Endodermal cell (in vitro differentiated cells): ENCODE measurements at regions not wholly inside any gene's neighbourhood (a gene's known extent, or its start where the extent isn't known, plus 50 kb on each side); places are given as distances from the start of the nearest gene placed in this dataset.

Source experiments
- DNase-seq: peaks from one replicate; pipeline ENCODE4 v3.0.0-alpha.2; 2017
- H3K27ac ChIP-seq: 2 replicates; pipeline ENCODE4 v1.5.1; 2013; ENCODE audit warnings: mild to moderate bottlenecking, low read depth, low read length, moderate library complexity
- H3K27me3 ChIP-seq: 2 replicates; pipeline ENCODE4 v1.6.1; 2013; ENCODE audit warnings: mild to moderate bottlenecking, low read length, moderate library complexity; ENCODE audit not compliant: insufficient read depth, control insufficient read depth, poor library complexity, severe bottlenecking
- H3K36me3 ChIP-seq: 2 replicates; pipeline ENCODE4 v1.7.0; 2013; ENCODE audit warnings: mild to moderate bottlenecking, low read length, moderate library complexity; ENCODE audit not compliant: control insufficient read depth, insufficient read depth
- H3K4me1 ChIP-seq: one replicate; pipeline ENCODE4 v1.7.0; 2013; ENCODE audit warnings: low read length; ENCODE audit not compliant: control insufficient read depth, insufficient read depth
- H3K4me3 ChIP-seq: 2 replicates; pipeline ENCODE4 v1.5.1; 2013; ENCODE audit warnings: mild to moderate bottlenecking, low read length, moderate library complexity
- H3K9ac ChIP-seq: 2 replicates; pipeline ENCODE4 v1.6.1; 2013; ENCODE audit warnings: mild to moderate bottlenecking, low read length, moderate library complexity; ENCODE audit not compliant: poor library complexity, severe bottlenecking; ENCODE audit errors: extremely low read depth
- H3K9me3 ChIP-seq: 2 replicates; pipeline ENCODE4 v1.6.1; 2013; ENCODE audit warnings: mild to moderate bottlenecking, low read length, moderate library complexity; ENCODE audit not compliant: control insufficient read depth
- H3K27ac Mint-ChIP-seq: 2 replicates; pipeline ENCODE4 v1.8.0; 2020; ENCODE audit warnings: mixed read lengths
- H3K27me3 Mint-ChIP-seq: 2 replicates; pipeline ENCODE4 v1.8.0; 2021; ENCODE audit warnings: mild to moderate bottlenecking, mixed read lengths; ENCODE audit not compliant: insufficient read depth
- H3K36me3 Mint-ChIP-seq: 2 replicates; pipeline ENCODE4 v1.8.0; 2020; ENCODE audit warnings: low read depth, mixed read lengths
- H3K4me1 Mint-ChIP-seq: 2 replicates; pipeline ENCODE4 v1.8.0; 2020; ENCODE audit warnings: mixed read lengths
- H3K4me3 Mint-ChIP-seq: 2 replicates; pipeline ENCODE4 v1.8.0; 2020; ENCODE audit warnings: mild to moderate bottlenecking, moderate library complexity, mixed read lengths
- H3K9me3 Mint-ChIP-seq: 2 replicates; pipeline ENCODE4 v1.8.0; 2020; ENCODE audit warnings: mild to moderate bottlenecking, mixed read lengths
- CTCF ChIP-seq: fragments of 200-600 bp; sonication (generic); conservative IDR thresholded peaks from 2 replicates; pipeline ENCODE4 v1.5.0; 2021; ENCODE audit warnings: antibody characterized with exemption, mild to moderate bottlenecking
- WGBS, 2 experiments: methylation state at CpG; one replicate each; pipeline versions ENCODE4 v1.1.5 to v1.1.7; 2013; ENCODE audit warnings: missing lambda C conversion rate in 2 of 2, mixed read lengths in 1 of 2; ENCODE audit not compliant: insufficient coverage in 1 of 2, insufficient read length in 1 of 2; 5-methylcytosine and 5-hydroxymethylcytosine counted together

GRCh38 chr7:116395141-116395791 is 104.3 kb upstream of the CAV2 start:
- no peaks in the 10 kb centered on the region for H3K27me3 Mint-ChIP-seq
- H3K4me1 ChIP-seq: peaks cover 6% of the 10 kb centered on the region
- H3K36me3 Mint-ChIP-seq: no peaks in the 10 kb centered on the region
- H3K4me1 Mint-ChIP-seq: peaks cover 3% of the 10 kb centered on the region
- H3K27me3 ChIP-seq: no peaks in the 10 kb centered on the region
- no peak overlapping the region for H3K4me3 Mint-ChIP-seq
- peaks cover 8% of the 10 kb centered on the region for H3K9me3 ChIP-seq
- no peak for TF ChIP-seq CTCF
- H3K9ac ChIP-seq: no peak overlapping the region
- no peak overlapping the region for H3K4me3 ChIP-seq
- peaks cover 9% of the 10 kb centered on the region for H3K9me3 Mint-ChIP-seq
- 69 to 83% methylated on average over 2 to 3 of the region's 3 CpGs for WGBS, 2 experiments
- H3K36me3 ChIP-seq: no peaks in the 10 kb centered on the region
- H3K27ac Mint-ChIP-seq: no peak overlapping the region
- H3K27ac ChIP-seq: no peak overlapping the region
- peak; percentile 56 for DNase-seq

- 78 to 91% methylated on average over 1 to 2 of the region's 2 CpGs for WGBS, 2 experiments
- DNase-seq: no peak
- peaks cover 3% of the 10 kb centered on the region for H3K4me1 Mint-ChIP-seq
These were observed 100.9 kb upstream of the CAV2 start for GRCh38 chr7:116398672-116399071.

GRCh38 chr7:116399819-116400218 is 99.7 kb upstream of the CAV2 start:
- Histone ChIP-seq H3K36me3 (no peaks in the 10 kb centered on the region), H3K4me1 (peaks cover 6% of the 10 kb centered on the region), H3K9me3 (peaks cover 8% of the 10 kb centered on the region), H3K9ac (no peak overlapping the region), H3K27me3 (no peaks in the 10 kb centered on the region), H3K27ac (no peak overlapping the region), H3K4me3 (no peak overlapping the region)
- no peak for DNase-seq
- no peak overlapping the region for H3K4me3 Mint-ChIP-seq
- no peak overlapping the region for H3K27ac Mint-ChIP-seq
- H3K4me1 Mint-ChIP-seq: peaks cover 11% of the 10 kb centered on the region
- TF ChIP-seq CTCF: no peak
- H3K9me3 Mint-ChIP-seq: peaks cover 9% of the 10 kb centered on the region
- H3K27me3 Mint-ChIP-seq: no peaks in the 10 kb centered on the region
- no peaks in the 10 kb centered on the region for H3K36me3 Mint-ChIP-seq

More at GRCh38 chr7:116398672-116399071, 100.9 kb upstream of the CAV2 start:
- Mint-ChIP-seq H3K9me3 (peaks cover 9% of the 10 kb centered on the region), H3K27ac (no peak overlapping the region), H3K27me3 (no peaks in the 10 kb centered on the region), H3K36me3 (no peaks in the 10 kb centered on the region), H3K4me3 (no peak overlapping the region)
- H3K27me3 ChIP-seq: no peaks in the 10 kb centered on the region
- no peak overlapping the region for H3K27ac ChIP-seq
- peaks cover 6% of the 10 kb centered on the region for H3K4me1 ChIP-seq
- H3K4me3 ChIP-seq: no peak overlapping the region
- no peak overlapping the region for H3K9ac ChIP-seq
- H3K36me3 ChIP-seq: no peaks in the 10 kb centered on the region
- TF ChIP-seq CTCF: no peak
- peaks cover 8% of the 10 kb centered on the region for H3K9me3 ChIP-seq
